Body of pancreas (tissue), 4 donors: ENCODE measurements at regions not wholly inside any gene's neighbourhood (a gene's known extent, or its start where the extent isn't known, plus 50 kb on each side); places are given as distances from the start of the nearest gene placed in this dataset.

Experiments
- CTCF ChIP-seq, 7 experiments: fragments of 450-650 bp in 4 of 7; fragments of 200-600 bp in 3 of 7; sonication (generic) in 3 of 7; IDR thresholded peaks; one replicate each; pipeline ENCODE4 v1.5.1; 2016 to 2019; ENCODE audit warnings: antibody characterized with exemption in 7 of 7
- POLR2A ChIP-seq, 3 donors: fragments of 450-650 bp; IDR thresholded peaks; one replicate each; pipeline ENCODE4 v1.6.1; 2016; ENCODE audit warnings: antibody characterized with exemption in 3 of 3, mild to moderate bottlenecking in 2 of 3

- no peak for TF ChIP-seq CTCF (IDR thresholded peaks at IDR 0.05)
- TF ChIP-seq POLR2A (IDR thresholded peaks at IDR 0.05): no peak
Measured at GRCh38 chr5:91642581-91642980, 259.5 kb upstream of the ARRDC3 start.
